PC-9 (cell line): ENCODE measurements at regions not wholly inside any gene's neighbourhood (a gene's known extent, or its start where the extent isn't known, plus 50 kb on each side); places are given as distances from the start of the nearest gene placed in this dataset.
"Not testable (repeated sequence)": the region's sequence is repeated elsewhere in the genome, so short reads cannot be mapped to it uniquely, and the experiment has no call there.

Experiments used
- CTCF ChIP-seq: fragments of 200-600 bp; sonication (generic); conservative IDR thresholded peaks from 2 replicates; pipeline ENCODE4 v1.6.1; 2017; ENCODE audit warnings: mixed run types, antibody characterized with exemption, mild to moderate bottlenecking, moderate library complexity
- EZH2 ChIP-seq: fragments of 200-600 bp; sonication (generic); IDR thresholded peaks from 2 replicates; pipeline ENCODE4 v1.8.0; 2017; ENCODE audit warnings: antibody characterized with exemption, low read depth

- not testable (repeated sequence) for TF ChIP-seq CTCF, EZH2
These were observed 51.4 kb upstream of the SPP1 start for GRCh38 chr4:87924146-87924545.
